ENCODE measurements at regions not wholly inside any gene's neighbourhood (a gene's known extent, or its start where the extent isn't known, plus 50 kb on each side); places are given as distances from the start of the nearest gene placed in this dataset.

- DNase-seq = no peak
Measured at GRCh38 chrX:16496175-16496574, 153.8 kb upstream of the S100G start.

GRCh38 chrX:16511796-16512776 lies 137.9 kb upstream of the S100G start:
- DNase-seq = no peak

GRCh38 chrX:16516232-16516876 lies 133.6 kb upstream of the S100G start:
- no peak for DNase-seq

- DNase-seq = no peak
Measured at GRCh38 chrX:16517039-16517605, 132.8 kb upstream of the S100G start.

- no peak for DNase-seq
Measured at GRCh38 chrX:16518131-16518530, 131.8 kb upstream of the S100G start.

- DNase-seq = no peak
Measured at GRCh38 chrX:16524316-16524715, 125.6 kb upstream of the S100G start.

- no peak for DNase-seq
Measured at GRCh38 chrX:16526003-16526402, 124.0 kb upstream of the S100G start.

- DNase-seq = no peak
Measured at GRCh38 chrX:16528620-16529019, 121.3 kb upstream of the S100G start.

All from muscle of arm (tissue), 1 donor.